HCT116 (cell line): ENCODE measurements at regions not wholly inside any gene's neighbourhood (a gene's known extent, or its start where the extent isn't known, plus 50 kb on each side); places are given as distances from the start of the nearest gene placed in this dataset.

ENCODE experiments used
- ATAC-seq: fragments of 200-7000 bp; cut with Tn5 transposase; 2 replicates; pipeline ENCODE4 v1.9.1; 2020; ENCODE audit warnings: mild to moderate bottlenecking, moderate library complexity
- BruUV-seq: library from RNA; stranded (reverse); fragments of 400-500 nt; replicated peaks from 2 replicates; lab custom pipeline; 2021; lab: Mats Ljungman, UMichigan
- CTCF ChIA-PET: fragments of 300-600 bp; sonication (Branson Sonifier 250); formaldehyde crosslinking; loops from one replicate; lab custom pipeline; 2021; ENCODE audit warnings: antibody characterized with exemption; lab: Charles Lee
- POLR2A ChIA-PET: fragments of 300-600, 350-600 bp; sonication (Branson Sonifier 250); formaldehyde crosslinking; loops from one replicate; lab custom pipeline; 2021; ENCODE audit warnings: antibody characterized with exemption; lab: Charles Lee
- RAD21 ChIA-PET, 2 experiments: fragments of 300-600 bp; sonication (Branson Sonifier 250); formaldehyde crosslinking; loops; one replicate each; lab custom pipeline; 2023; ENCODE audit warnings: low total read pairs in 2 of 2; ENCODE audit not compliant: uncharacterized antibody in 2 of 2, unreplicated experiment in 2 of 2, low non-redundant PET in 1 of 2; lab: Charles Lee
- DNase-seq: peaks from one replicate; pipeline ENCODE4 v3.0.0-alpha.2; 2010; ENCODE audit warnings: low read depth, low spot score
- H2AFZ ChIP-seq: fragments of 200-600 bp; shearing (Covaris generic), sonication (generic); 2 replicates; pipeline ENCODE4 v1.6.1; 2017; ENCODE audit warnings: low read depth, mixed run types, mixed read lengths, antibody characterized with exemption, low read length; ENCODE audit not compliant: poor library complexity, severe bottlenecking
- H3K27ac ChIP-seq: 2 replicates; pipeline ENCODE4 v1.5.1; 2012; ENCODE audit warnings: low read depth, low read length
- H3K27me3 ChIP-seq: fragments of 200-600 bp; sonication (generic); 2 replicates; pipeline ENCODE4 v1.6.1; 2016; ENCODE audit warnings: mixed run types, low read length, mixed read lengths; ENCODE audit not compliant: insufficient read depth
- H3K36me3 ChIP-seq, 2 experiments: fragments of 200-500 bp in 1 of 2; fragments of 200-600 bp in 1 of 2; sonication (Bioruptor generic) in 1 of 2; sonication (generic) in 1 of 2; 2 replicates each; pipeline versions ENCODE4 v1.5.1 to v1.6.1; 2014 to 2016; ENCODE audit warnings: low read length in 2 of 2, inconsistent platforms in 1 of 2, mixed read lengths in 1 of 2, mixed run types in 1 of 2; ENCODE audit not compliant: insufficient read depth in 2 of 2, control insufficient read depth in 1 of 2
- H3K4me1 ChIP-seq, 2 experiments: fragments of 200-600 bp in 1 of 2; sonication (generic) in 1 of 2; 2 replicates each; pipeline versions ENCODE4 v1.5.1 to v1.6.1; 2012 to 2017; ENCODE audit warnings: low read length in 2 of 2, inconsistent platforms in 1 of 2, mild to moderate bottlenecking in 1 of 2, mixed read lengths in 1 of 2, mixed run types in 1 of 2, moderate library complexity in 1 of 2; ENCODE audit not compliant: insufficient read depth in 2 of 2, control insufficient read depth in 1 of 2
- H3K4me2 ChIP-seq: fragments of 200-600 bp; sonication (generic); 2 replicates; pipeline ENCODE4 v1.6.1; 2017; ENCODE audit warnings: mixed run types, low read length, mixed read lengths
- H3K4me3 ChIP-seq, 2 experiments: fragments of 200-600 bp in 1 of 2; sonication (generic) in 1 of 2; replicated peaks in 1 of 2; 2 replicates each; pipeline ENCODE4 v1.5.1; 2011 to 2016; ENCODE audit warnings: low read length in 2 of 2, control low read depth in 1 of 2, low read depth in 1 of 2, mild to moderate bottlenecking in 1 of 2, mixed read lengths in 1 of 2, mixed run types in 1 of 2
- H3K79me2 ChIP-seq: fragments of 200-600 bp; sonication (generic); 2 replicates; pipeline ENCODE4 v1.6.1; 2017; ENCODE audit warnings: mild to moderate bottlenecking, mixed run types, low read length, moderate library complexity, mixed read lengths; ENCODE audit not compliant: insufficient read depth
- H3K9ac ChIP-seq: fragments of 200-600 bp; sonication (generic); 2 replicates; pipeline ENCODE4 v1.6.1; 2016; ENCODE audit warnings: low read length, mixed read lengths
- H3K9me2 ChIP-seq: fragments of 200-600 bp; sonication (generic), shearing (Covaris generic); 2 replicates; pipeline ENCODE4 v1.6.1; 2017; ENCODE audit warnings: mixed run types, mild to moderate bottlenecking, moderate library complexity; ENCODE audit not compliant: insufficient read depth
- H3K9me3 ChIP-seq, 2 experiments: fragments of 200-500 bp in 1 of 2; fragments of 200-600 bp in 1 of 2; sonication (Bioruptor generic) in 1 of 2; sonication (generic) in 1 of 2; 2 replicates each; pipeline ENCODE4 v1.6.1; 2014 to 2017; ENCODE audit warnings: low read length in 2 of 2, mixed read lengths in 2 of 2, inconsistent platforms in 1 of 2, low read depth in 1 of 2, mild to moderate bottlenecking in 1 of 2, mixed run types in 1 of 2, moderate library complexity in 1 of 2; ENCODE audit not compliant: control insufficient read depth in 1 of 2, insufficient read depth in 1 of 2
- H4K20me1 ChIP-seq: fragments of 200-600 bp; sonication (generic), shearing (Covaris generic); 2 replicates; pipeline ENCODE4 v1.6.1; 2017; ENCODE audit warnings: mixed run types, mild to moderate bottlenecking, moderate library complexity; ENCODE audit not compliant: insufficient read depth
- CBX3 ChIP-seq: IDR thresholded peaks from 2 replicates; pipeline ENCODE4 v1.6.1; 2012; ENCODE audit warnings: low read depth
- POLR2A ChIP-seq: IDR thresholded peaks from 2 replicates; pipeline ENCODE4 v1.7.0; 2011; ENCODE audit warnings: borderline replicate concordance; ENCODE audit not compliant: insufficient read depth, insufficient read length; ENCODE audit errors: extremely low read depth
- RAD21 ChIP-seq: IDR thresholded peaks from 2 replicates; pipeline ENCODE4 v1.6.1; 2012; ENCODE audit warnings: low read depth, mild to moderate bottlenecking
- SIN3A ChIP-seq: IDR thresholded peaks from 2 replicates; pipeline ENCODE4 v1.6.1; 2012; ENCODE audit warnings: low read depth
- ZFX ChIP-seq: fragments of 450-650 bp; IDR thresholded peaks from 2 replicates; pipeline ENCODE4 v1.6.1; 2017
- intact Hi-C: fragments of 100-400 bp; cut with micrococcal nuclease; formaldehyde crosslinking; loops from 2 replicates; pipeline ENCODE4 v1.10.0; 2022
- TF ChIP-seq, protein P1 (sequence below), 3 experiments: fragments of 200-600 bp in 1 of 3; sonication (generic) in 1 of 3; IDR thresholded peaks in 2 of 3; conservative IDR thresholded peaks in 1 of 3; 2 replicates each; pipeline ENCODE4 v1.5.1; 2012 to 2017; ENCODE audit warnings: low read depth in 2 of 3, low read length in 2 of 3, antibody characterized with exemption in 1 of 3, borderline replicate concordance in 1 of 3, control low read depth in 1 of 3, mild to moderate bottlenecking in 1 of 3, mixed read lengths in 1 of 3, mixed run types in 1 of 3, moderate library complexity in 1 of 3; ENCODE audit not compliant: insufficient read depth in 1 of 3
- TF ChIP-seq, protein P2 (sequence below): IDR thresholded peaks from 2 replicates; pipeline ENCODE4 v1.6.1; 2011; ENCODE audit warnings: mild to moderate bottlenecking, low read length, moderate library complexity; ENCODE audit not compliant: insufficient replicate concordance; ENCODE audit errors: extremely low read depth
- TF ChIP-seq, protein P3 (sequence below): IDR thresholded peaks from 2 replicates; pipeline ENCODE4 v1.6.1; 2012
- TF ChIP-seq, protein P4 (sequence below): IDR thresholded peaks from 2 replicates; pipeline ENCODE4 v1.6.1; 2012; ENCODE audit warnings: low read depth

DNA sequence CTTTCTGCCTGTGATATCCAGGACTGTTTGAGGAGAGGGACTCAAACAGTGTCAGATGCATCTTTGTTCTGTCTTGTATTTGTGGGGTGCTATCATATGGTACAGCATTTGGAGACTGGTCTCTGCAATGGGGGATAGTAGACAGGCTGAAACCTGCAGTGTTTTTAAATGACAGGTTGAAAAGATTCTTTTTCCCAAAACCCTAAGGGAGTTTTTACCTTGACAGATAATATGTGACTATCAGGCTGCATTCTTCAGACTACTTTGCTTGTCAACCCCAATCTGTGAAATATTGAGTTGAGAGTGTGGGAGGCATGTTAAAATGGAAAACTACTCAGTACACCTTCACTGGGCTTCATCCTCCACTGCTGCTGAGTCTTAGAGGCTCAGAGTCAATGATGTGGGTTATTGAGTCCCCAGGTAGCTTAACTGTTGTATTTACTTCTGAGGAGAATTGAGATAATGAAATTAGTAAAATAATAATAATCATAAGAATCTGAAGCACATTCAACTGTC, 274.9 kb downstream of the GASK1B start:
- POLR2A ChIA-PET: no interaction called here
- BruUV-seq: no TSS peak

More for the DNA sequence above, 274.9 kb downstream of the GASK1B start:
- DNase-seq (no peak), ATAC-seq (no peak)
- H3K9me2 ChIP-seq: no peaks in the 10 kb centered on the region
- TF ChIP-seq, protein P1, sequence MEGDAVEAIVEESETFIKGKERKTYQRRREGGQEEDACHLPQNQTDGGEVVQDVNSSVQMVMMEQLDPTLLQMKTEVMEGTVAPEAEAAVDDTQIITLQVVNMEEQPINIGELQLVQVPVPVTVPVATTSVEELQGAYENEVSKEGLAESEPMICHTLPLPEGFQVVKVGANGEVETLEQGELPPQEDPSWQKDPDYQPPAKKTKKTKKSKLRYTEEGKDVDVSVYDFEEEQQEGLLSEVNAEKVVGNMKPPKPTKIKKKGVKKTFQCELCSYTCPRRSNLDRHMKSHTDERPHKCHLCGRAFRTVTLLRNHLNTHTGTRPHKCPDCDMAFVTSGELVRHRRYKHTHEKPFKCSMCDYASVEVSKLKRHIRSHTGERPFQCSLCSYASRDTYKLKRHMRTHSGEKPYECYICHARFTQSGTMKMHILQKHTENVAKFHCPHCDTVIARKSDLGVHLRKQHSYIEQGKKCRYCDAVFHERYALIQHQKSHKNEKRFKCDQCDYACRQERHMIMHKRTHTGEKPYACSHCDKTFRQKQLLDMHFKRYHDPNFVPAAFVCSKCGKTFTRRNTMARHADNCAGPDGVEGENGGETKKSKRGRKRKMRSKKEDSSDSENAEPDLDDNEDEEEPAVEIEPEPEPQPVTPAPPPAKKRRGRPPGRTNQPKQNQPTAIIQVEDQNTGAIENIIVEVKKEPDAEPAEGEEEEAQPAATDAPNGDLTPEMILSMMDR (IDR thresholded peaks at IDR 0.05 in 2 of 3, conservative IDR thresholded peaks at IDR 0.05 in 1 of 3; ENCODE audit: borderline replicate concordance in 1 of 3, insufficient read depth in 1 of 3, low read depth in 2 of 3, low read length in 2 of 3): no peak
- no peak for TF ChIP-seq ZFX
- TF ChIP-seq CBX3: no peak
- TF ChIP-seq, protein P2, sequence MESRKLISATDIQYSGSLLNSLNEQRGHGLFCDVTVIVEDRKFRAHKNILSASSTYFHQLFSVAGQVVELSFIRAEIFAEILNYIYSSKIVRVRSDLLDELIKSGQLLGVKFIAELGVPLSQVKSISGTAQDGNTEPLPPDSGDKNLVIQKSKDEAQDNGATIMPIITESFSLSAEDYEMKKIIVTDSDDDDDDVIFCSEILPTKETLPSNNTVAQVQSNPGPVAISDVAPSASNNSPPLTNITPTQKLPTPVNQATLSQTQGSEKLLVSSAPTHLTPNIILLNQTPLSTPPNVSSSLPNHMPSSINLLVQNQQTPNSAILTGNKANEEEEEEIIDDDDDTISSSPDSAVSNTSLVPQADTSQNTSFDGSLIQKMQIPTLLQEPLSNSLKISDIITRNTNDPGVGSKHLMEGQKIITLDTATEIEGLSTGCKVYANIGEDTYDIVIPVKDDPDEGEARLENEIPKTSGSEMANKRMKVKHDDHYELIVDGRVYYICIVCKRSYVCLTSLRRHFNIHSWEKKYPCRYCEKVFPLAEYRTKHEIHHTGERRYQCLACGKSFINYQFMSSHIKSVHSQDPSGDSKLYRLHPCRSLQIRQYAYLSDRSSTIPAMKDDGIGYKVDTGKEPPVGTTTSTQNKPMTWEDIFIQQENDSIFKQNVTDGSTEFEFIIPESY: no peak
- no peak for TF ChIP-seq POLR2A
- TF ChIP-seq RAD21: no peak
- TF ChIP-seq, protein P3, sequence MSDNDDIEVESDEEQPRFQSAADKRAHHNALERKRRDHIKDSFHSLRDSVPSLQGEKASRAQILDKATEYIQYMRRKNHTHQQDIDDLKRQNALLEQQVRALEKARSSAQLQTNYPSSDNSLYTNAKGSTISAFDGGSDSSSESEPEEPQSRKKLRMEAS: no peak
- TF ChIP-seq SIN3A: no peak
- TF ChIP-seq, protein P4, sequence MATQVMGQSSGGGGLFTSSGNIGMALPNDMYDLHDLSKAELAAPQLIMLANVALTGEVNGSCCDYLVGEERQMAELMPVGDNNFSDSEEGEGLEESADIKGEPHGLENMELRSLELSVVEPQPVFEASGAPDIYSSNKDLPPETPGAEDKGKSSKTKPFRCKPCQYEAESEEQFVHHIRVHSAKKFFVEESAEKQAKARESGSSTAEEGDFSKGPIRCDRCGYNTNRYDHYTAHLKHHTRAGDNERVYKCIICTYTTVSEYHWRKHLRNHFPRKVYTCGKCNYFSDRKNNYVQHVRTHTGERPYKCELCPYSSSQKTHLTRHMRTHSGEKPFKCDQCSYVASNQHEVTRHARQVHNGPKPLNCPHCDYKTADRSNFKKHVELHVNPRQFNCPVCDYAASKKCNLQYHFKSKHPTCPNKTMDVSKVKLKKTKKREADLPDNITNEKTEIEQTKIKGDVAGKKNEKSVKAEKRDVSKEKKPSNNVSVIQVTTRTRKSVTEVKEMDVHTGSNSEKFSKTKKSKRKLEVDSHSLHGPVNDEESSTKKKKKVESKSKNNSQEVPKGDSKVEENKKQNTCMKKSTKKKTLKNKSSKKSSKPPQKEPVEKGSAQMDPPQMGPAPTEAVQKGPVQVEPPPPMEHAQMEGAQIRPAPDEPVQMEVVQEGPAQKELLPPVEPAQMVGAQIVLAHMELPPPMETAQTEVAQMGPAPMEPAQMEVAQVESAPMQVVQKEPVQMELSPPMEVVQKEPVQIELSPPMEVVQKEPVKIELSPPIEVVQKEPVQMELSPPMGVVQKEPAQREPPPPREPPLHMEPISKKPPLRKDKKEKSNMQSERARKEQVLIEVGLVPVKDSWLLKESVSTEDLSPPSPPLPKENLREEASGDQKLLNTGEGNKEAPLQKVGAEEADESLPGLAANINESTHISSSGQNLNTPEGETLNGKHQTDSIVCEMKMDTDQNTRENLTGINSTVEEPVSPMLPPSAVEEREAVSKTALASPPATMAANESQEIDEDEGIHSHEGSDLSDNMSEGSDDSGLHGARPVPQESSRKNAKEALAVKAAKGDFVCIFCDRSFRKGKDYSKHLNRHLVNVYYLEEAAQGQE: no peak
- no peak overlapping the region for H3K9ac ChIP-seq
- H3K27me3 ChIP-seq: no peaks in the 10 kb centered on the region
- RAD21 ChIA-PET: no interaction called here
- intact Hi-C loops: no loop called here
- H2AFZ ChIP-seq: no peak overlapping the region
- no peaks in the 10 kb centered on the region for H4K20me1 ChIP-seq
- H3K79me2 ChIP-seq: no peaks in the 10 kb centered on the region
- H3K9me3 ChIP-seq: no peaks in the 10 kb centered on the region
- H3K4me3 ChIP-seq: no peak overlapping the region
- CTCF ChIA-PET: no interaction called here
- H3K27ac ChIP-seq: no peak overlapping the region
- no peaks in the 10 kb centered on the region for H3K4me1 ChIP-seq
- no peaks in the 10 kb centered on the region for H3K36me3 ChIP-seq
- H3K4me2 ChIP-seq: no peak overlapping the region
